SK-N-MC (cell line): ENCODE measurements at regions not wholly inside any gene's neighbourhood (a gene's known extent, or its start where the extent isn't known, plus 50 kb on each side); places are given as distances from the start of the nearest gene placed in this dataset.

Experiments used
- EZH2 ChIP-seq: fragments of 200-600 bp; sonication (generic); IDR thresholded peaks from one replicate; pipeline ENCODE4 v1.6.1; 2017; ENCODE audit warnings: antibody characterized with exemption
- FOXP2 ChIP-seq: optimal IDR thresholded peaks from 2 replicates; pipeline ENCODE3; 2011; ENCODE audit warnings: mild to moderate bottlenecking, moderate library complexity; ENCODE audit not compliant: insufficient read depth; ENCODE audit errors: extremely low read length, control extremely low read depth
- POLR2AphosphoS5 ChIP-seq: IDR thresholded peaks from 2 replicates; pipeline ENCODE4 v1.6.1; 2012; ENCODE audit warnings: mild to moderate bottlenecking, low read depth, low read length, borderline replicate concordance

DNA sequence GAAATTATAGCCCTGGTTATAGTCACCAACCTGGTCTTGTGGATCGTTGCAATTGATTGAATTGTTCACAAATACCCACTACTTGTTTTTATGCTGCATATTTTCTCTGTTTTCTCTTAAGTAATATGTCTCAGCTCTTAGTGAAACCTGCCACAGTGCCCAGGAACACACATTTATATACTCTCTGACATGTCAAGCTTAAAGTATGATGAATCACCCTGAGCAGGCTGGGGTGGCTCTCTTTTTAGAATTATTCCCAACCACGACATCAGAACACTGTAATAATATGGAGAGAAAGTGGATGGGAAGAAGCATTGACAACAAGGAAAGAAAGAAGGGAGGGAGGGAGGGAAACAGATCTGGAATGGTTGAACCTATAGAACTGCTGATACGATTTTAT lies 72.8 kb upstream of the ZNF608 start:
- TF ChIP-seq POLR2AphosphoS5 (no peak), EZH2 (no peak), FOXP2 (no peak)
